Endothelial cell of umbilical vein (primary cell): ENCODE measurements at regions not wholly inside any gene's neighbourhood (a gene's known extent, or its start where the extent isn't known, plus 50 kb on each side); places are given as distances from the start of the nearest gene placed in this dataset.

Experiments used
- BruUV-seq: library from RNA; stranded (reverse); fragments of 400-500 nt; replicated peaks from 2 replicates; lab custom pipeline; 2021; lab: Mats Ljungman, UMichigan
- CTCF ChIA-PET: fragments of 300-600, 350-600 bp; sonication (Branson Sonifier 250); formaldehyde crosslinking; loops from one replicate; lab custom pipeline; 2021; ENCODE audit warnings: antibody characterized with exemption, inconsistent platforms; lab: Charles Lee
- POLR2A ChIA-PET: fragments of 300-600, 350-600 bp; sonication (Branson Sonifier 250); formaldehyde crosslinking; loops from one replicate; lab custom pipeline; 2021; ENCODE audit warnings: antibody characterized with exemption, inconsistent platforms; lab: Charles Lee
- DNase-seq: peaks from one replicate; pipeline ENCODE4 v3.0.0-alpha.2; 2011; ENCODE audit warnings: low read depth, low spot score
- FAIRE-seq: peaks from 2 replicates; lab custom pipeline; 2011; peaks lifted over from hg19 to GRCh38; lab: Jason Lieb, UNC
- H2AFZ ChIP-seq: 2 replicates; pipeline ENCODE4 v1.6.0; 2012; ENCODE audit warnings: low read depth, low read length, control low read depth, inconsistent platforms
- H3K27ac ChIP-seq: 2 replicates; pipeline ENCODE4 v1.5.1; 2011; ENCODE audit warnings: low read depth, mild to moderate bottlenecking, control low read depth, low read length, moderate library complexity; ENCODE audit not compliant: insufficient read depth
- H3K27me3 ChIP-seq, 2 experiments: 2 replicates each; pipeline versions ENCODE4 v1.6.0 to v1.6.1; 2011; ENCODE audit warnings: low read length in 2 of 2, mixed read lengths in 1 of 2; ENCODE audit not compliant: control insufficient read depth in 2 of 2, insufficient read depth in 2 of 2
- H3K36me3 ChIP-seq, 2 experiments: 2 replicates in 1 of 2; 3 replicates in 1 of 2; pipeline ENCODE4 v1.5.1; 2011; ENCODE audit warnings: low read length in 2 of 2, mild to moderate bottlenecking in 1 of 2, moderate library complexity in 1 of 2; ENCODE audit not compliant: control insufficient read depth in 2 of 2, insufficient read depth in 2 of 2; ENCODE audit errors: extremely low read depth in 1 of 2
- H3K4me1 ChIP-seq: 3 replicates; pipeline ENCODE4 v1.5.1; 2011; ENCODE audit warnings: mild to moderate bottlenecking, low read length; ENCODE audit not compliant: control insufficient read depth, insufficient read depth; ENCODE audit errors: extremely low read depth
- H3K4me2 ChIP-seq: 2 replicates; pipeline ENCODE4 v1.6.1; 2011; ENCODE audit warnings: low read length, control low read depth, mixed read lengths; ENCODE audit not compliant: insufficient read depth
- H3K4me3 ChIP-seq, 3 experiments: fragments of 200-600 bp in 1 of 3; sonication (generic), shearing (Covaris generic) in 1 of 3; replicated peaks in 1 of 3; 2 replicates each; pipeline ENCODE4 v1.5.1; 2011 to 2016; ENCODE audit warnings: control low read depth in 3 of 3, low read length in 3 of 3, mild to moderate bottlenecking in 2 of 3, inconsistent platforms in 1 of 3, low read depth in 1 of 3, moderate library complexity in 1 of 3; ENCODE audit not compliant: insufficient read depth in 1 of 3
- H3K79me2 ChIP-seq: 2 replicates; pipeline ENCODE4 v1.6.0; 2012; ENCODE audit warnings: low read length, inconsistent platforms; ENCODE audit not compliant: control insufficient read depth, insufficient read depth
- H3K9ac ChIP-seq: replicated peaks from 2 replicates; pipeline ENCODE3; 2011; ENCODE audit warnings: low read length, control low read depth; ENCODE audit not compliant: insufficient read depth; ENCODE audit errors: extremely low read depth
- H3K9me1 ChIP-seq: replicated peaks from 3 replicates; pipeline ENCODE4 v1.6.0; 2011; ENCODE audit warnings: mild to moderate bottlenecking, low read length; ENCODE audit not compliant: control insufficient read depth, insufficient read depth; ENCODE audit errors: extremely low read depth
- H3K9me3 ChIP-seq: replicated peaks from 2 replicates; pipeline ENCODE4 v1.5.1; 2012; ENCODE audit warnings: low read length, inconsistent platforms; ENCODE audit not compliant: control insufficient read depth, insufficient read depth
- H4K20me1 ChIP-seq: replicated peaks from 2 replicates; pipeline ENCODE3; 2011; ENCODE audit warnings: mild to moderate bottlenecking, low read length; ENCODE audit not compliant: control insufficient read depth, insufficient read depth; ENCODE audit errors: extremely low read depth
- EZH2 ChIP-seq: IDR thresholded peaks from 2 replicates; pipeline ENCODE4 v1.6.1; 2012; ENCODE audit warnings: borderline replicate concordance, low read depth, mild to moderate bottlenecking, moderate library complexity, low read length, inconsistent platforms; ENCODE audit not compliant: severe bottlenecking
- FOS ChIP-seq: IDR thresholded peaks from 2 replicates; pipeline ENCODE4 v1.6.1; 2011; ENCODE audit warnings: mild to moderate bottlenecking, low read length, moderate library complexity, borderline replicate concordance; ENCODE audit not compliant: insufficient read depth
- GATA2 ChIP-seq: IDR thresholded peaks from 2 replicates; pipeline ENCODE4 v1.7.0; 2011; ENCODE audit warnings: low read depth, mild to moderate bottlenecking, moderate library complexity, mixed read lengths, low read length; ENCODE audit not compliant: insufficient read length, insufficient read depth
- JUN ChIP-seq: IDR thresholded peaks from 2 replicates; pipeline ENCODE4 v1.6.1; 2011; ENCODE audit warnings: borderline replicate concordance, low read depth; ENCODE audit not compliant: insufficient read length, insufficient read depth
- MYC ChIP-seq: IDR thresholded peaks from one replicate; pipeline ENCODE4 v1.6.1; 2011; ENCODE audit warnings: mild to moderate bottlenecking, low read depth, low read length
- POLR2A ChIP-seq: IDR thresholded peaks from 2 replicates; pipeline ENCODE4 v1.6.1; 2012; ENCODE audit warnings: low read depth, mild to moderate bottlenecking, control low read depth, low read length
- POLR2AphosphoS5 ChIP-seq: IDR thresholded peaks from 2 replicates; pipeline ENCODE4 v1.6.1; 2012; ENCODE audit warnings: low read depth, mild to moderate bottlenecking, control low read depth, low read length, moderate library complexity; ENCODE audit not compliant: insufficient read depth
- dilution Hi-C: fragments of 300-500 bp; cut with MboI; formaldehyde crosslinking; loops from one replicate; pipeline ENCODE4 v1.15.0; 2019; ENCODE audit warnings: low sequenced_read_pairs; ENCODE audit not compliant: extremely low pct_ligation_motif_present
- intact Hi-C: fragments of 100-400 bp; cut with micrococcal nuclease; formaldehyde crosslinking; loops from one replicate; pipeline ENCODE4 v1.10.0; 2022
- TF ChIP-seq, protein P1 (sequence below): IDR thresholded peaks from 2 replicates; pipeline ENCODE4 v1.6.1; 2011; ENCODE audit not compliant: insufficient read depth, insufficient read length
- TF ChIP-seq, protein P2 (sequence below), 2 donors: IDR thresholded peaks; 1 replicate in 1 of 2; 2 replicates in 1 of 2; pipeline ENCODE4 v1.5.1; 2011; ENCODE audit warnings: low read length in 2 of 2, mild to moderate bottlenecking in 2 of 2, moderate library complexity in 2 of 2, control low read depth in 1 of 2, inconsistent platforms in 1 of 2, low read depth in 1 of 2; ENCODE audit not compliant: insufficient read depth in 1 of 2; ENCODE audit errors: extremely low read depth in 1 of 2

DNA sequence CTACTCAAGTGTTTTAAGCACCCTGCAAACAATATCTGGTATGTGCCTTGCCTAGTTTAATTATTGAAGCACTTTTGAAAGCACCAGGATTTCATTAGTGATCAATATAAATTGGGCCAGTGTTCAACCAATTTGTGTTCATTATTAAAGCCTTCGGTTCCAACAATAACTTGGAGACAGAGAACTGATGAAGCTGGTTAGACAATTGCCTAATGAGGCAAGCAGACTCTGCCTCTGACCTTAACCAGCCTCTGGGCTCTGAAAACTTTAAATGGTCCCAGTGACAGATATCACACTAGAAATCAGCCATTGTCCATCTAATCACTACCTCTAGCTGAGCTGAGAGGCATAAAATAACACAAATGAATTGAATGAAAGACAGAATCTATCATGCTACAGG is 139.9 kb upstream of the CNTN6 start:
- Histone ChIP-seq H3K4me1 (no peaks in the 10 kb centered on the region), H3K4me3 (no peak overlapping the region), H3K9me1 (no peaks in the 10 kb centered on the region), H2AFZ (no peak overlapping the region), H3K27ac (no peak overlapping the region), H3K9me3 (peaks cover 3% of the 10 kb centered on the region), H3K79me2 (no peaks in the 10 kb centered on the region), H3K4me2 (no peak overlapping the region), H4K20me1 (no peaks in the 10 kb centered on the region), H3K27me3 (no peaks in the 10 kb centered on the region), H3K9ac (no peak overlapping the region), H3K36me3 (no peaks in the 10 kb centered on the region)
- CTCF ChIA-PET = no interaction called here
- intact Hi-C loops (no loop called here), dilution Hi-C loops (no loop called here)
- DNase-seq = no peak
- FAIRE-seq = no peak
- no TSS peak for BruUV-seq
- TF ChIP-seq GATA2 (no peak), MYC (no peak), JUN (no peak), FOS (no peak), POLR2AphosphoS5 (no peak), POLR2A (no peak), EZH2 (no peak)
- TF ChIP-seq, protein P1, sequence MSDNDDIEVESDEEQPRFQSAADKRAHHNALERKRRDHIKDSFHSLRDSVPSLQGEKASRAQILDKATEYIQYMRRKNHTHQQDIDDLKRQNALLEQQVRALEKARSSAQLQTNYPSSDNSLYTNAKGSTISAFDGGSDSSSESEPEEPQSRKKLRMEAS = no peak
- TF ChIP-seq, protein P2, sequence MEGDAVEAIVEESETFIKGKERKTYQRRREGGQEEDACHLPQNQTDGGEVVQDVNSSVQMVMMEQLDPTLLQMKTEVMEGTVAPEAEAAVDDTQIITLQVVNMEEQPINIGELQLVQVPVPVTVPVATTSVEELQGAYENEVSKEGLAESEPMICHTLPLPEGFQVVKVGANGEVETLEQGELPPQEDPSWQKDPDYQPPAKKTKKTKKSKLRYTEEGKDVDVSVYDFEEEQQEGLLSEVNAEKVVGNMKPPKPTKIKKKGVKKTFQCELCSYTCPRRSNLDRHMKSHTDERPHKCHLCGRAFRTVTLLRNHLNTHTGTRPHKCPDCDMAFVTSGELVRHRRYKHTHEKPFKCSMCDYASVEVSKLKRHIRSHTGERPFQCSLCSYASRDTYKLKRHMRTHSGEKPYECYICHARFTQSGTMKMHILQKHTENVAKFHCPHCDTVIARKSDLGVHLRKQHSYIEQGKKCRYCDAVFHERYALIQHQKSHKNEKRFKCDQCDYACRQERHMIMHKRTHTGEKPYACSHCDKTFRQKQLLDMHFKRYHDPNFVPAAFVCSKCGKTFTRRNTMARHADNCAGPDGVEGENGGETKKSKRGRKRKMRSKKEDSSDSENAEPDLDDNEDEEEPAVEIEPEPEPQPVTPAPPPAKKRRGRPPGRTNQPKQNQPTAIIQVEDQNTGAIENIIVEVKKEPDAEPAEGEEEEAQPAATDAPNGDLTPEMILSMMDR (IDR thresholded peaks at IDR 0.05; ENCODE audit: extremely low read depth in 1 of 2, insufficient read depth in 1 of 2, low read depth in 1 of 2, low read length in 2 of 2) = no peak
- POLR2A ChIA-PET = no interaction called here
